ENCODE measurements at regions not wholly inside any gene's neighbourhood (a gene's known extent, or its start where the extent isn't known, plus 50 kb on each side); places are given as distances from the start of the nearest gene placed in this dataset.

GRCh38 chr7:70907259-70908247, 224.4 kb upstream of the GALNT17 start:
- DNase-seq, result no peak

- DNase-seq, result no peak
Measured at GRCh38 chr7:70913924-70914323, 218.0 kb upstream of the GALNT17 start.

DNA sequence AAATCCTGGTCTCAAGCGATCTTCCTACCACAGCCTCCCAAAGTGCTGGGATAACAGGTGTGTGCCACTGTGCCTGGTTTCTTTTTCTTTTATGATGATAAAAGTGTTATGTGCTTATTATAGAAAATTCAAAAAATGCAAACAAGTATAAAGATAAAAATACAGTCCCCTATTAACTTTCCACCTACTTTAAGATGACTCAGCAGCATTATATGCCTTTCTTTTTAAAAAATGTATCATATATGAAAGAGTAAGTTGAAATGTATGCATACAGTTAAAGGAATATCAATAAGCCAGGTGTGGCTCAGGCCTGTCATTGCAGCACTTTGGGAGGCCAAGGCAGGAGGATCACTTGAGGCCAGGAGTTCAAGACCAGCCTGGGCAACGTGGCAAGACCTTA, 216.9 kb upstream of the GALNT17 start:
- DNase-seq, result no peak

DNA sequence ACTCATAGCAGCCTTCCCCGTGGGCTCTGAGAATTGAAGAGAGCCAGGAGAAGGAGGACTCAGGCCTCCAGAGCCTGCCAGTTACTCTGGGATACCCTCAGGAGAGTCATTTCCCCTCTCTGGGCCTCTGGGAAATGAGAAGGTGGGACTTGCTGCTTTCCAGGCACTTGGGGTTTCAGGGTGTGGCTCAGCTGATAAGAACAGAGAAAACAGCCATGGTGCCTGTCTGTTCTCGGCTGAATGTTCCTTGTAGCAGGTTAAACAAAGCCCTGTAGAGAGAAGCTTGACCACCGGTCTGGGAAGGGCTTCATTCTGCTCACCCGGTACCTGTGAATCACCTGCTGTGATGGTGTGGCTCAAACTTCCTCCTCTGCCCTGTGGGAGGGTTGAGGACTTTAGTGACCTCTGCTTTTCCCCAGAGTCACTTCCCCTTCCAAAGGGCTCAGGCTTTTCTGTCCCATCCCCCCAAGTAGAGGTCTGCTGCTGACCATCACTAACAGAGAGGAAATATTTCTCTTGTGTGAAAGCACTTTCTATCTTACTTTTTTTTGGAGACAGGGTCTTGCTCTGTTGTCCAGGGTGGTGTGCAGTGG, 212.4 kb upstream of the GALNT17 start:
- no peak for DNase-seq

DNA sequence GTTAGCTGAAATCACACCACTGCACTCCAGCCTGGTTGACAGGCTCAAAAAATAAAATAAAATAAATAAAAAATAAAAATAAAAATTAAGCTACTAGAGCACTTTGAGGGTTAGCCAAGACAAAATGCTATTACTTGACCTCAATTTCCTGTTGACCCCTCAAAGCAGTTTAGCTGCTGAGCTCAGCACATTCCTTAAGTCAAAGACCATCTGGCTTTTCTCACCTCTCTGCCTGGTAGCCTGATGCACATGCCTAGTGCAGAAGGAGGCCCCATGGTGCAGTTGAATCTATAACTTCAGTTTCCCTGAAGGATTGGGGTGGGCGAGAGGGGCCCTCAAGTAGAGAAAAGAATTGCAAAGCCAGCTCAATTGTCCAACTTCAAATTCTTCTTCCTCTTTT, 211.1 kb upstream of the GALNT17 start:
- DNase-seq, result no peak

DNA sequence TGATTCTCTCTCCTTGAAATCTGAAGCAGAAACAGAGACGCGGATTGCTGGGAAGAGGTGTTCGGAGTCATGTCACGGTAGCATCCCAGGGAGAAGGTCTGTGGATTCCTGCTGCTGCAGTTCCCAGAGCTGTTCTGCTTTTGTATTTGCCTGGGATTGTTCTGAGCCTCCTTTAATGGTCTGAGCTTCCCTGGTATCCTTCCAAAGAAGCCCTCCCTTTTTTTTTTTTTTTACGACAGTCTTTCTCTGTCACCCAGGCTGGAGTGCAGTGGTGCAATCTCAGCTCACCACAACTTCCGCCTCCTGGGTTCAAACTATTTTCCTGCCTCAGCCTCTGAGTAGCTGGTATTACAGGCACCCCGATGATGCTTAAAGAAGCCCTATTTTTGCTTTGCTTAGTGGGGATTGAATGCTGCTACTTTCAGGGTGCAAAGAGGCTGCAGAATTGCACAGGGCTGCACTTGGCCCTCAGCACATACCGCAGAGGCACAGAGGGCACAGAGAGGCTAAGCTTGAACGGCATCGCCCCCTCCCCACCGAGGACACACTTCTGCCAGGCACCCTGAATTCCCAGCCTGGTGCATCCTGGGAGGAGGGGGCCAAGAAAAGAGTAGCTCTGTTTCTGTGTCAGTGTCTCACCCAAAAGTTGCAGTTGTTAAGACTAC, 208.6 kb upstream of the GALNT17 start:
- DNase-seq, result no peak

DNA sequence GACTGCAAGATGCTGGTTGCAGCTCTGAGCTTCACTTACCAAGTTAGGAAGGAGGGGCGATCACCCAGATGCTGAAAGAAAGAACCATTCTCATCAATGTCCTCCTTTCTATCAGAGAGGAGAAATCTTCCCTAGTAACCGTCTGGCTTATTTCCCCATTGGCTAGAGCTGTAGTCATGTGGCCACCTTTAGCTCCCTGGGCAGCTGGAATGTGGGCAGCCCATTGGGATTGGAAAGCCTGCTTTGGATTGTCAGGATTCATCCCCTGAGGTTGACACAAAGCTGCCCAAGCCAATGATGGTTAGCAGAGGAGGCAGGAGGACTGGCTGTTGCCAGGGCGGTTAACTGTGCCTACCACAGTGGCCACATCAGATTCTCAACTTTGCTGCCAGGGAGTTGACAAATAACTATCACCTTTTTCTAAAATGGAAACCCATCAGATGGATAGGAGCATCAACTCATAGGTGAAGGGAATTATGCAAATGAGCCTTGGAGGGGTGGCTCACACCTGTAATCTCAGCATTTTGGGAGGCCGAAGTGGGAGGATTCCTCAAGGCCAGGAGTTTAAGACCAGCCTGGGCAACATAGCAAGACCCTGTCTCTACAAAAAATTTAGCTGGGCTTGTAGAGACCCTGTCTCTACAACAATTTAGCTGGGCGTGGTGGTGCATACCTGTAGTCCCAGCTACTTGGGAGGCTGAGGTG, 206.4 kb upstream of the GALNT17 start:
- DNase-seq, result no peak

DNA sequence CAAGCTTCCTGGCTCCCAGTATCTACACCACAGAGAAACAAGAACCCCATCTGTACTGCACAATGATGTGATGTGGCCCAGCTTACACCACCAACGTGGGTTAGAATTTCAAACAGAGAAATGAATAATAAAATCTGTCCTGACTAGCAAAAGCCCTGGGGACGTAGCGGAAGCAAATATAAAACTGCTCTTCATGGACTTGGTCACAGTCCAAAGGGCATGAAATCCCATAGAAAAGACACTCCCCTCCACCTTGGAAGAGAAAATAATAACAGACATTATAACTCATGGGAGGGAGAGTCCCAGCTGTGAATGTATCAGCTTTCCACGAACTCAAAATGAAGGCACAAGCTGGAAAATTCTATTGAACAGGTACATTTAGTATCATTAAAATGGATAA, 205.3 kb upstream of the GALNT17 start:
- DNase-seq, result no peak

- DNase-seq, result no peak
Measured at GRCh38 chr7:70935311-70935710, 196.6 kb upstream of the GALNT17 start.

- no peak for DNase-seq
Measured at GRCh38 chr7:70935854-70936253, 196.1 kb upstream of the GALNT17 start.

DNA sequence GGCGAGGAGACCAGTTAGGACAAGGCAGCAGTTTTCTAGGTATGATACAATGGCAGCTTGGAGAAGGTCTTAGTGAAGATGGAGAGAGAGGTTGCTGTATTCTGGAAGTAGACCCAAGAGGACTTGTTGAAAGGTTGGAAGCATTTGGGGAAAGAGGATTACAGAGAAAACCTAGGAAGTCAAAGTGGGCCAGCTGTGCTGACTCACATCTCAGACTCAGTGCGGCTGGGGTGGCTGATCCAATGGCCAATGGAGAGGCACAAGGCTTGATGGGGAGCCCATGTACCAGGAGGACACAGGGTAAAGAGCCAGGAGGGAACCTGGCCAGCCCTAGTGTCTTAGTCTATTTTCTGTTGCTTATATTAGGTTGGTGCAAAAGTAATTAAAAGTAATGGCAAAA, 194.5 kb upstream of the GALNT17 start:
- no peak for DNase-seq

- no peak for DNase-seq
Measured at GRCh38 chr7:70940597-70940996, 191.3 kb upstream of the GALNT17 start.

DNA sequence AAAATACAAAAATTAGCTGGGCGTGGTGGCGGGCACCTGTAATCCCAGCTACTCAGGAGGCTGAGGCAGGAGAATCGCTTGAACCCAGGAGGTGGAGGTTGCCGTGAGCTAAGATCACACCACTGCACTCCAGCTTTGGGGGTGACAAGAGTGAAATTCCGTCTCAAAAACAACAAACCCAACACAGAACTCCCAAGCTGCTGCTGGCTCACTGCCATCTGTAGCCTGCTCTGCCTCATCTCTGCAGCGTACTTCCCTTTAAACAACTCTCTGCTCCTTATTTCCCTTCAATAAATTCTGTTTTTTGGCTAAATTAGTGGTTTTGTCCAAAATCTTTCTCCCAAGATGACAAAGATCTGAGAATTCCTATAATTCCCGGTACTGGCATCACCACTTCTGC, 189.2 kb upstream of the GALNT17 start:
- DNase-seq, result no peak

DNA sequence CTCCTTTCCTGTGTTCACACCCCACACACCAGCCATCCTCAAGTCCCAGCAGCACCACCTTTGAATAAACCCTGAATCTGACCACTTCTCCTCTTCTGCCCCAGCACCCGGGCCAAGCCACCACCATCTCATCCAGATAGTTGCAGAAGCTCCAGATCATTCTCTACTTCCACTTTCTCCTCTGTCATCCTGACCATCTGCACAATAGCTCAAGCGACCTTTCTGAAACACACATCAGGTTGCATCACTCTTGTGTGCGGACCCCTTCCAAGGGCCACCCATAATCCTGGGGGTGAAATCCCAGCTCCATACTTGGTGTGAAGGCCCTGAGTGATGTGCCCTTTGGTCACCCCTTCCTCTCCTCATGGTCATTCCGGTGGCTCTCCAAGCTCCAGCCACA, 187.4 kb upstream of the GALNT17 start:
- no peak for DNase-seq

- DNase-seq, result no peak
Measured at GRCh38 chr7:70947181-70947580, 184.8 kb upstream of the GALNT17 start.

DNA sequence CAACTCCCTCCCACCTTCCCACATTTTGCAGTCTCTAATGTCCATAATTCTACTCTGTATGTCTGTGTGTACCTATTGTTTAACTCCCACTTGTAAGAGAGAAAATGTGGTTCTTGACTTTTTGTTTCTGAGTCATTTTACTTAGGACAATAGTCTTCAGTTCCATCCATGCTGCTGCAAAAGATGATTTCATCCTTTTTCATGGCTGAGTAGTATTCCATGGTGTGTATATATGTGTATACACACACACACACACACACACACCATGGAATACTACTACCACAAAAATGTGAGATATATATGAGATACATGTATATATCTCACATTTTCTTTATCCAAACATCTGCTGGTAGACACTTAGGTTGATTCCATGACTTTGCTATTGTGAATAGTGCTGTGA, 182.1 kb upstream of the GALNT17 start:
- no peak for DNase-seq

- no peak for DNase-seq
Measured at GRCh38 chr7:70951271-70951962, 180.5 kb upstream of the GALNT17 start.

DNA sequence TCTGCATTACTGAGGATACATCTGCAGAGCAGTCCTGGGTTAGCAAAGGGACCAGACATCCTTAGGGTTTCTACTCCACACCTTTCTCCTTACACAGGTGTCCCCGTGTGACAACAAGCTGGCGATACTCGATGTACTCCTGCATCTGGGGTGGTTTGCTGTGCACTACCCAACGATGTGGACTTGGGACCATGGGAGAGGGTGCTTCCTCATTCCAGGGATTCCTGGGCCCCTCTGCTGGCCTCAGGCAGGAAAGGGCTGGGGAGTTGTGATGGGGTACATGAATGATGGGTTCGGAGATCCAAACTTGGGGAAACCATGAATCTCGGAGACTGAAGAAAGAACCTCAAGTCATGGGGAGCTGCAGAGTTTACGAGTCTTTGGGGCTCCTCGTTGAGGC, 179.6 kb upstream of the GALNT17 start:
- DNase-seq, result no peak

- DNase-seq, result no peak
Measured at GRCh38 chr7:70953331-70953741, 178.6 kb upstream of the GALNT17 start.

DNA sequence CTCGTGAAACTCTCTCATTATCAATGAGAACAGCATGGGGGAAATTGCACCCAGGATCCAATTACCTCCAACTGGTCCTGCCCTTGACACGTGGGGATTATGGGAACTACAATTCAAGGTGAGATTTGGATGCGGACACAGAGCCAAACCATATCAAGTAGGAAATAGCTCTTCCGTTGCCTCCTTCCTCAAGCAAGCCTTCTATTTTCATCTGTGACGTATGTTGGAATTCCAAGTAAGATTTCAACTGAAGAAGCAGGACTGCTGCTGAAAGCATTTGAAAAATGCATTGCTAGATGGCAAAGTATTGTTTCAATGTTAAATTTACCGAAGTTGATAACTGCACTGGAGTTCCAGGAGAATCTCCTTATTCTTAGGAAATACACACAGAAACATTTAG, 178.1 kb upstream of the GALNT17 start:
- no peak for DNase-seq

GRCh38 chr7:70972693-70973092, 159.3 kb upstream of the GALNT17 start:
- no peak for DNase-seq

GRCh38 chr7:70975754-70976153, 156.2 kb upstream of the GALNT17 start:
- no peak for DNase-seq

DNA sequence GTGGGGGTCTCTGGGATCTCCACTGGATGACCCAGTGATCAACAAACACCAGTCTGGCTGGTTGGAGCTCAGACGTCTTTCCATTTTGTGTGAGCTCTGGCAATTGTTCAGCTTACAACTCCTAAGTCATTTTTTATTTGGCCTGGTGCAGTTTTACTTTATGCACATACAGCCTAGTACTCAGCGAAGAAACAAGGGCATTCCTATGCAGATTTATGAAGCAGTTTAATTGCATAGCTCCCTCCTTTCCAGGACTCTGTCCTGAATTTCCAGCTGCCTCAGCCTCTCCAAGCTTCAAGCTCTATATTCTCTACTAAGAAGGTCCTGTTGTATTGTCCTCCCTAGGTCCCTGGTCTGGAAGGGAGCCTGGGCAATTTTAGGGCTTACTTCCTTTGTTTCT, 145.6 kb upstream of the GALNT17 start:
- DNase-seq, result no peak

Measured in NK-92 treated with Interleukin-12 subunit alpha and Interleukin-12 subunit beta, amount 100 ng/mL, for 24 hours (cell line).